ENCODE measurements at regions not wholly inside any gene's neighbourhood (a gene's known extent, or its start where the extent isn't known, plus 50 kb on each side); places are given as distances from the start of the nearest gene placed in this dataset.

GRCh38 chr1:83682132-83682531, 316.8 kb downstream of the TTLL7 start:
- Histone ChIP-seq H3K36me3 (ENCODE audit: control insufficient read depth in 2 of 2, insufficient read depth in 2 of 2, low read length in 2 of 2) (no peaks in the 10 kb centered on the region), H3K27ac (ENCODE audit: low read length) (no peak overlapping the region), H3K4me3 (ENCODE audit: low read length in 2 of 2) (no peak overlapping the region), H3K27me3 (ENCODE audit: control insufficient read depth in 1 of 2, insufficient read depth in 2 of 2, low read length in 2 of 2) (no peaks in the 10 kb centered on the region), H3K4me1 (ENCODE audit: control insufficient read depth, insufficient read depth, low read length) (no peaks in the 10 kb centered on the region), H3K9me3 (ENCODE audit: control insufficient read depth in 2 of 2, low read length in 2 of 2) (no peaks in the 10 kb centered on the region), H3K9ac (ENCODE audit: low read length in 2 of 2) (no peak overlapping the region)

- H3K4me1 ChIP-seq (ENCODE audit: control insufficient read depth, insufficient read depth, low read length) = no peaks in the 10 kb centered on the region
- no peak overlapping the region for H3K9ac ChIP-seq (ENCODE audit: low read length in 2 of 2)
- no peak overlapping the region for H3K4me3 ChIP-seq (ENCODE audit: low read length in 2 of 2)
- H3K36me3 ChIP-seq (ENCODE audit: control insufficient read depth in 2 of 2, insufficient read depth in 2 of 2, low read length in 2 of 2) = no peaks in the 10 kb centered on the region
- H3K27ac ChIP-seq (ENCODE audit: low read length) = no peak overlapping the region
- no peaks in the 10 kb centered on the region for H3K9me3 ChIP-seq (ENCODE audit: control insufficient read depth in 2 of 2, low read length in 2 of 2)
- no peaks in the 10 kb centered on the region for H3K27me3 ChIP-seq (ENCODE audit: control insufficient read depth in 1 of 2, insufficient read depth in 2 of 2, low read length in 2 of 2)
These were observed 322.8 kb downstream of the TTLL7 start for GRCh38 chr1:83676106-83676505.

GRCh38 chr1:83673312-83673711, 325.6 kb downstream of the TTLL7 start:
- Histone ChIP-seq H3K27me3 (ENCODE audit: control insufficient read depth in 1 of 2, insufficient read depth in 2 of 2, low read length in 2 of 2) (no peaks in the 10 kb centered on the region), H3K27ac (ENCODE audit: low read length) (no peak overlapping the region), H3K9me3 (ENCODE audit: control insufficient read depth in 2 of 2, low read length in 2 of 2) (no peaks in the 10 kb centered on the region)

GRCh38 chr1:83671586-83671985, 327.3 kb downstream of the TTLL7 start:
- Histone ChIP-seq H3K27ac (ENCODE audit: low read length) (no peak overlapping the region), H3K27me3 (ENCODE audit: control insufficient read depth in 1 of 2, insufficient read depth in 2 of 2, low read length in 2 of 2) (no peaks in the 10 kb centered on the region), H3K36me3 (ENCODE audit: control insufficient read depth in 2 of 2, insufficient read depth in 2 of 2, low read length in 2 of 2) (no peaks in the 10 kb centered on the region), H3K4me3 (ENCODE audit: low read length in 2 of 2) (no peak overlapping the region), H3K9me3 (ENCODE audit: control insufficient read depth in 2 of 2, low read length in 2 of 2) (peaks cover 0 to 2% of the 10 kb centered on the region in 2 donors), H3K4me1 (ENCODE audit: control insufficient read depth, insufficient read depth, low read length) (no peaks in the 10 kb centered on the region), H3K9ac (ENCODE audit: low read length in 2 of 2) (no peak overlapping the region)

More at GRCh38 chr1:83673312-83673711, 325.6 kb downstream of the TTLL7 start:
- Histone ChIP-seq H3K36me3 (ENCODE audit: control insufficient read depth in 2 of 2, insufficient read depth in 2 of 2, low read length in 2 of 2) (no peaks in the 10 kb centered on the region), H3K4me1 (ENCODE audit: control insufficient read depth, insufficient read depth, low read length) (no peaks in the 10 kb centered on the region), H3K9ac (ENCODE audit: low read length in 2 of 2) (no peak overlapping the region), H3K4me3 (ENCODE audit: low read length in 2 of 2) (no peak overlapping the region)

- no peaks in the 10 kb centered on the region for H3K4me1 ChIP-seq (ENCODE audit: control insufficient read depth, insufficient read depth, low read length)
- no peaks in the 10 kb centered on the region for H3K27me3 ChIP-seq (ENCODE audit: control insufficient read depth in 1 of 2, insufficient read depth in 2 of 2, low read length in 2 of 2)
- no peak overlapping the region for H3K4me3 ChIP-seq (ENCODE audit: low read length in 2 of 2)
- no peak overlapping the region for H3K9ac ChIP-seq (ENCODE audit: low read length in 2 of 2)
- H3K36me3 ChIP-seq (ENCODE audit: control insufficient read depth in 2 of 2, insufficient read depth in 2 of 2, low read length in 2 of 2) = no peaks in the 10 kb centered on the region
- H3K27ac ChIP-seq (ENCODE audit: low read length) = no peak overlapping the region
- H3K9me3 ChIP-seq (ENCODE audit: control insufficient read depth in 2 of 2, low read length in 2 of 2) = peaks cover 0 to 2% of the 10 kb centered on the region in 2 donors
These were observed 327.9 kb downstream of the TTLL7 start for GRCh38 chr1:83670909-83671565.

GRCh38 chr1:83641796-83642443, 357.0 kb downstream of the TTLL7 start:
- Histone ChIP-seq H3K36me3 (ENCODE audit: control insufficient read depth in 2 of 2, insufficient read depth in 2 of 2, low read length in 2 of 2) (no peaks in the 10 kb centered on the region), H3K9ac (ENCODE audit: low read length in 2 of 2) (no peak overlapping the region), H3K4me3 (ENCODE audit: low read length in 2 of 2) (no peak overlapping the region), H3K27me3 (ENCODE audit: control insufficient read depth in 1 of 2, insufficient read depth in 2 of 2, low read length in 2 of 2) (no peaks in the 10 kb centered on the region), H3K9me3 (ENCODE audit: control insufficient read depth in 2 of 2, low read length in 2 of 2) (no peaks in the 10 kb centered on the region), H3K4me1 (ENCODE audit: control insufficient read depth, insufficient read depth, low read length) (peaks cover 13% of the 10 kb centered on the region), H3K27ac (ENCODE audit: low read length) (peak overlapping the region; percentile 25)

- Histone ChIP-seq H3K27me3 (ENCODE audit: control insufficient read depth in 1 of 2, insufficient read depth in 2 of 2, low read length in 2 of 2) (no peaks in the 10 kb centered on the region), H3K9ac (ENCODE audit: low read length in 2 of 2) (no peak overlapping the region), H3K27ac (ENCODE audit: low read length) (peak overlapping the region; percentile 25), H3K9me3 (ENCODE audit: control insufficient read depth in 2 of 2, low read length in 2 of 2) (no peaks in the 10 kb centered on the region), H3K4me3 (ENCODE audit: low read length in 2 of 2) (peak overlapping the region in 1 of 2 donors; percentile 47), H3K36me3 (ENCODE audit: control insufficient read depth in 2 of 2, insufficient read depth in 2 of 2, low read length in 2 of 2) (no peaks in the 10 kb centered on the region), H3K4me1 (ENCODE audit: control insufficient read depth, insufficient read depth, low read length) (peaks cover 13% of the 10 kb centered on the region)
These were observed 357.7 kb downstream of the TTLL7 start for GRCh38 chr1:83641206-83641658.

GRCh38 chr1:83639785-83640184, 359.1 kb downstream of the TTLL7 start:
- no peak overlapping the region for H3K9ac ChIP-seq (ENCODE audit: low read length in 2 of 2)
- no peak overlapping the region for H3K27ac ChIP-seq (ENCODE audit: low read length)
- H3K36me3 ChIP-seq (ENCODE audit: control insufficient read depth in 2 of 2, insufficient read depth in 2 of 2, low read length in 2 of 2) = no peaks in the 10 kb centered on the region
- H3K9me3 ChIP-seq (ENCODE audit: control insufficient read depth in 2 of 2, low read length in 2 of 2) = no peaks in the 10 kb centered on the region
- no peak overlapping the region for H3K4me3 ChIP-seq (ENCODE audit: low read length in 2 of 2)
- H3K27me3 ChIP-seq (ENCODE audit: control insufficient read depth in 1 of 2, insufficient read depth in 2 of 2, low read length in 2 of 2) = no peaks in the 10 kb centered on the region
- H3K4me1 ChIP-seq (ENCODE audit: control insufficient read depth, insufficient read depth, low read length) = peaks cover 13% of the 10 kb centered on the region

- no peaks in the 10 kb centered on the region for H3K27me3 ChIP-seq (ENCODE audit: control insufficient read depth in 1 of 2, insufficient read depth in 2 of 2, low read length in 2 of 2)
- H3K9ac ChIP-seq (ENCODE audit: low read length in 2 of 2) = no peak overlapping the region
- no peak overlapping the region for H3K27ac ChIP-seq (ENCODE audit: low read length)
- no peak overlapping the region for H3K4me3 ChIP-seq (ENCODE audit: low read length in 2 of 2)
- H3K9me3 ChIP-seq (ENCODE audit: control insufficient read depth in 2 of 2, low read length in 2 of 2) = no peaks in the 10 kb centered on the region
- no peaks in the 10 kb centered on the region for H3K36me3 ChIP-seq (ENCODE audit: control insufficient read depth in 2 of 2, insufficient read depth in 2 of 2, low read length in 2 of 2)
- H3K4me1 ChIP-seq (ENCODE audit: control insufficient read depth, insufficient read depth, low read length) = peaks cover 11% of the 10 kb centered on the region
These were observed 361.3 kb downstream of the TTLL7 start for GRCh38 chr1:83637586-83637985.

- Histone ChIP-seq H3K4me1 (ENCODE audit: control insufficient read depth, insufficient read depth, low read length) (peaks cover 10% of the 10 kb centered on the region), H3K27me3 (ENCODE audit: control insufficient read depth in 1 of 2, insufficient read depth in 2 of 2, low read length in 2 of 2) (no peaks in the 10 kb centered on the region), H3K9ac (ENCODE audit: low read length in 2 of 2) (no peak overlapping the region), H3K9me3 (ENCODE audit: control insufficient read depth in 2 of 2, low read length in 2 of 2) (no peaks in the 10 kb centered on the region), H3K27ac (ENCODE audit: low read length) (no peak overlapping the region), H3K4me3 (ENCODE audit: low read length in 2 of 2) (no peak overlapping the region), H3K36me3 (ENCODE audit: control insufficient read depth in 2 of 2, insufficient read depth in 2 of 2, low read length in 2 of 2) (no peaks in the 10 kb centered on the region)
These were observed 361.9 kb downstream of the TTLL7 start for GRCh38 chr1:83637009-83637408.

- H3K9ac ChIP-seq (ENCODE audit: low read length in 2 of 2) = no peak overlapping the region
- H3K9me3 ChIP-seq (ENCODE audit: control insufficient read depth in 2 of 2, low read length in 2 of 2) = no peaks in the 10 kb centered on the region
- H3K4me1 ChIP-seq (ENCODE audit: control insufficient read depth, insufficient read depth, low read length) = no peaks in the 10 kb centered on the region
- H3K36me3 ChIP-seq (ENCODE audit: control insufficient read depth in 2 of 2, insufficient read depth in 2 of 2, low read length in 2 of 2) = no peaks in the 10 kb centered on the region
- H3K27ac ChIP-seq (ENCODE audit: low read length) = no peak overlapping the region
- no peaks in the 10 kb centered on the region for H3K27me3 ChIP-seq (ENCODE audit: control insufficient read depth in 1 of 2, insufficient read depth in 2 of 2, low read length in 2 of 2)
- no peak overlapping the region for H3K4me3 ChIP-seq (ENCODE audit: low read length in 2 of 2)
These were observed 366.0 kb downstream of the TTLL7 start for GRCh38 chr1:83632906-83633305.

All from stomach smooth muscle (tissue), 2 donors.